Prostate gland (tissue), 2 donors: ENCODE measurements at regions not wholly inside any gene's neighbourhood (a gene's known extent, or its start where the extent isn't known, plus 50 kb on each side); places are given as distances from the start of the nearest gene placed in this dataset.

ENCODE experiments used
- DNase-seq: peaks from one replicate; pipeline ENCODE4 v3.0.0-alpha.2; 2019; ENCODE audit warnings: low spot score
- H3K27ac ChIP-seq, 2 donors: fragments of 200-600 bp; sonication (generic); 2 replicates each; pipeline ENCODE4 v1.5.1; 2017 to 2019
- H3K27me3 ChIP-seq: fragments of 200-600 bp; sonication (generic); replicated peaks from 2 replicates; pipeline ENCODE4 v1.5.1; 2019; ENCODE audit not compliant: insufficient read depth
- H3K36me3 ChIP-seq, 2 donors: fragments of 200-600 bp; sonication (generic); 1 replicate in 1 of 2; 2 replicates in 1 of 2; pipeline versions ENCODE4 v1.5.1 to v1.8.1; 2017 to 2019
- H3K4me1 ChIP-seq: fragments of 200-600 bp; sonication (generic); replicated peaks from 2 replicates; pipeline ENCODE4 v1.5.1; 2019
- H3K4me3 ChIP-seq, 2 donors: fragments of 200-600 bp; sonication (generic); 2 replicates each; pipeline ENCODE4 v1.5.1; 2017 to 2019
- H3K9me3 ChIP-seq: fragments of 200-600 bp; sonication (generic); 2 replicates; pipeline ENCODE4 v1.5.1; 2017
- POLR2A ChIP-seq: fragments of 450-650 bp; IDR thresholded peaks from one replicate; pipeline ENCODE4 v1.6.1; 2016; ENCODE audit warnings: antibody characterized with exemption, mild to moderate bottlenecking
- POLR2AphosphoS5 ChIP-seq: sonication (generic); formaldehyde crosslinking; IDR thresholded peaks from one replicate; pipeline ENCODE4 v1.6.1; 2017; ENCODE audit warnings: antibody characterized with exemption
- whole genome bisulfite sequencing: methylation state at CpG from one replicate; pipeline ENCODE4 v1.1.5; 2018; 5-methylcytosine and 5-hydroxymethylcytosine counted together
- intact Hi-C: fragments of 100-400 bp; cut with DNase I; formaldehyde crosslinking; loops from one replicate; pipeline ENCODE4 v1.14.2; 2022
- TF ChIP-seq, protein P1 (sequence below), 4 experiments: fragments of 200-600 bp in 2 of 4; fragments of 450-650 bp in 2 of 4; sonication (generic) in 2 of 4; IDR thresholded peaks; 1 replicate in 3 of 4; 2 replicates in 1 of 4; pipeline ENCODE4 v1.5.1; 2016 to 2019; ENCODE audit warnings: antibody characterized with exemption in 4 of 4, mild to moderate bottlenecking in 2 of 4, moderate library complexity in 2 of 4

- DNase-seq = no peak
- no peaks in the 10 kb centered on the region for H3K9me3 ChIP-seq
- H3K4me1 ChIP-seq = no peaks in the 10 kb centered on the region
- H3K27me3 ChIP-seq = no peaks in the 10 kb centered on the region
- no peak overlapping the region for H3K27ac ChIP-seq
- no peak overlapping the region for H3K4me3 ChIP-seq
- whole genome bisulfite sequencing = 89% methylated on average over 7 of the region's 7 CpGs
- intact Hi-C loops = no loop called here
- no peaks in the 10 kb centered on the region for H3K36me3 ChIP-seq
- TF ChIP-seq POLR2A (no peak), POLR2AphosphoS5 (no peak)
- TF ChIP-seq, protein P1, sequence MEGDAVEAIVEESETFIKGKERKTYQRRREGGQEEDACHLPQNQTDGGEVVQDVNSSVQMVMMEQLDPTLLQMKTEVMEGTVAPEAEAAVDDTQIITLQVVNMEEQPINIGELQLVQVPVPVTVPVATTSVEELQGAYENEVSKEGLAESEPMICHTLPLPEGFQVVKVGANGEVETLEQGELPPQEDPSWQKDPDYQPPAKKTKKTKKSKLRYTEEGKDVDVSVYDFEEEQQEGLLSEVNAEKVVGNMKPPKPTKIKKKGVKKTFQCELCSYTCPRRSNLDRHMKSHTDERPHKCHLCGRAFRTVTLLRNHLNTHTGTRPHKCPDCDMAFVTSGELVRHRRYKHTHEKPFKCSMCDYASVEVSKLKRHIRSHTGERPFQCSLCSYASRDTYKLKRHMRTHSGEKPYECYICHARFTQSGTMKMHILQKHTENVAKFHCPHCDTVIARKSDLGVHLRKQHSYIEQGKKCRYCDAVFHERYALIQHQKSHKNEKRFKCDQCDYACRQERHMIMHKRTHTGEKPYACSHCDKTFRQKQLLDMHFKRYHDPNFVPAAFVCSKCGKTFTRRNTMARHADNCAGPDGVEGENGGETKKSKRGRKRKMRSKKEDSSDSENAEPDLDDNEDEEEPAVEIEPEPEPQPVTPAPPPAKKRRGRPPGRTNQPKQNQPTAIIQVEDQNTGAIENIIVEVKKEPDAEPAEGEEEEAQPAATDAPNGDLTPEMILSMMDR (IDR thresholded peaks at IDR 0.05) = no peak
Observed at GRCh38 chr20:60669211-60669610, 582.9 kb upstream of the CDH4 start.

DNA sequence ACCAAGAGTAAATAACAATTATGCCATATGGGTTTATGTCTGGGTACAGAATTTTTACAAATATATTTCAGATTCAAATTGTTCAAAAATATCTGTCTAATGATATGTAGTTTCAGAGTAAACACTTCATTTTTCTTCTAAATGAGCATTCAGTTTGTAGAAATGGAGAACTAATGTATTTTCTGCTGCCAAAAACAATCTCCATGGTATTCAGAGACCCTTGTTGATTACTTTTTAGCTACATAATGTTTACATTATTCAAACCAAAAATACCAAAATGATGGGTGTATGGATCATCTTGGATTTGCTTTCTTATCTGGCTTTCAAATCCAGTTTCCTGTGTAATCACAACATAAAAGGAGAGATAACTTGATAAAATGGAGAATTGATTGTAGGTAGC is 576.0 kb upstream of the CDH4 start:
- no peak for TF ChIP-seq POLR2A
- TF ChIP-seq, protein P1 (IDR thresholded peaks at IDR 0.05) = no peak
- no peak for TF ChIP-seq POLR2AphosphoS5
- Histone ChIP-seq H3K27me3 (no peaks in the 10 kb centered on the region), H3K4me3 (no peak overlapping the region), H3K4me1 (no peaks in the 10 kb centered on the region), H3K9me3 (no peaks in the 10 kb centered on the region), H3K36me3 (no peaks in the 10 kb centered on the region), H3K27ac (no peak overlapping the region)
- intact Hi-C loops = no loop called here
- no peak for DNase-seq

DNA sequence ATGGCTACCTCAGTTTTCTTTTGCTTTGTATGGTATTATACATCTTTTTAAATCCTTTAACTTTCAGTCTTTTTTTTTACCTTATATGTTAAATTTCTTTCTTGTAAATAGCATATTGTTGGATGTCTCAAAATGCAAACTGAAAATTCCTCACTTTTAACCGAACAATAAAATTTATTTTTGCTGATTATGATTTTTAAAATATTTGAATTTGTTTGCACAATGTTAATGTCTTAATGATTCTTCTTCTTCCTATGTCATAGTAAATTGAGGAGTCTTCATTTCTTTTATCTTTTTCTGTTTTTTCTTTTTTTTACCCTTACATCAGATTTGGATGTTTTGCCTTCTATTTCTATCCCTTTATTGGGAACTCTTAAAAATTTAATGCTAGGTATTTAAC is 574.2 kb upstream of the CDH4 start:
- WGBS = 86% methylated on average over 1 of the region's 1 CpG
- Histone ChIP-seq H3K27ac (no peak overlapping the region), H3K4me3 (no peak overlapping the region), H3K27me3 (no peaks in the 10 kb centered on the region), H3K4me1 (no peaks in the 10 kb centered on the region), H3K9me3 (no peaks in the 10 kb centered on the region), H3K36me3 (no peaks in the 10 kb centered on the region)
- DNase-seq = no peak
- intact Hi-C loops = no loop called here
- TF ChIP-seq POLR2AphosphoS5 (no peak), POLR2A (no peak)
- TF ChIP-seq, protein P1 (IDR thresholded peaks at IDR 0.05) = no peak

DNA sequence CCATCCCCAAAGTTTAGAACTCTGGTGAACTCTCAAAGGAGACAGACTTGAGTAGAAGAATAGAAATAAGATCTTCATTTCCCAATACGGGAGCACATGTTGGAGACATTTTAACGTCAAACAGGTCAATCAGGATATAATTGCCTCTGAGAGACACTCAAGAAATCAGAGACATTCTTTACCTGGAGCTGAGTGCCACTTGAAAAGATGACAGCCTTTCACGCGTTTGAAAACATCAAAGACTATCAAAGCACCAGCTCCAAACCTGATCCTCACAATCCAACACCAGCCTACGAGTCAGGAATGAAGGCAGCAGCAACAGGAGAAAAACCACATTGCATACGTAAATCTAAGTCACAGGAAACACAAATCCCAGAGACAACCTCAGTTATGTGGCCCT is 571.5 kb upstream of the CDH4 start:
- intact Hi-C loops = no loop called here
- Histone ChIP-seq H3K27me3 (no peaks in the 10 kb centered on the region), H3K27ac (no peak overlapping the region), H3K9me3 (no peaks in the 10 kb centered on the region), H3K4me3 (no peak overlapping the region), H3K4me1 (no peaks in the 10 kb centered on the region), H3K36me3 (no peaks in the 10 kb centered on the region)
- 65% methylated on average over 6 of the region's 6 CpGs for WGBS
- DNase-seq = no peak
- no peak for TF ChIP-seq POLR2AphosphoS5
- TF ChIP-seq, protein P1 (IDR thresholded peaks at IDR 0.05) = no peak
- no peak for TF ChIP-seq POLR2A

- TF ChIP-seq POLR2AphosphoS5 = no peak
- TF ChIP-seq POLR2A = no peak
- TF ChIP-seq, protein P1 (IDR thresholded peaks at IDR 0.05) = no peak
- no peak for DNase-seq
- Histone ChIP-seq H3K27ac (no peak overlapping the region), H3K4me1 (no peaks in the 10 kb centered on the region), H3K36me3 (no peaks in the 10 kb centered on the region), H3K9me3 (no peaks in the 10 kb centered on the region), H3K4me3 (no peak overlapping the region), H3K27me3 (no peaks in the 10 kb centered on the region)
- intact Hi-C loops = no loop called here
- 94% methylated on average over 8 of the region's 8 CpGs for whole genome bisulfite sequencing
Observed at GRCh38 chr20:60687213-60687612, 564.8 kb upstream of the CDH4 start.
